ENCODE measurements at regions not wholly inside any gene's neighbourhood (a gene's known extent, or its start where the extent isn't known, plus 50 kb on each side); places are given as distances from the start of the nearest gene placed in this dataset.

- TF ChIP-seq ZBTB4 (CRISPR knock-in tag; IDR thresholded peaks at IDR 0.05) (no peak), SPI1 (IDR thresholded peaks at IDR 0.05; ENCODE audit: borderline replicate concordance, insufficient read depth, low read depth, low read length) (no peak), ZBTB11 (CRISPR knock-in tag; IDR thresholded peaks at IDR 0.05) (no peak), TCF7 (IDR thresholded peaks at IDR 0.05; ENCODE audit: borderline replicate concordance) (peak; percentile 88), EP300 (IDR thresholded peaks at IDR 0.05; ENCODE audit: borderline replicate concordance in 1 of 2, control insufficient read depth in 1 of 2, low read depth in 2 of 2, low read length in 2 of 2) (0 out of 4 replicates have a peak, but pooled peaks of 1 of the 2 experiments have one; percentile 34), NFYA (IDR thresholded peaks at IDR 0.05; ENCODE audit: borderline replicate concordance, low read depth, low read length) (no peak), CHD1 (IDR thresholded peaks at IDR 0.05; ENCODE audit: low read depth, low read length) (no peak), DPF2 (IDR thresholded peaks at IDR 0.05) (peak; percentile 46; the same call in 1 of the 2 replicates), NR2C2 (IDR thresholded peaks at IDR 0.05; ENCODE audit: borderline replicate concordance, control insufficient read depth, insufficient read length, low read depth) (no peak), SRF (IDR thresholded peaks at IDR 0.05; ENCODE audit: low read depth in 2 of 2, low read length in 2 of 2) (no peak), CUX1 (IDR thresholded peaks at IDR 0.05; ENCODE audit: insufficient replicate concordance, low read depth, low read length) (no peak), MTA2 (IDR thresholded peaks at IDR 0.05; ENCODE audit: low read depth) (no peak), POLR2AphosphoS2 (IDR thresholded peaks at IDR 0.05; ENCODE audit: low read depth, low read length) (no peak), SUZ12 (IDR thresholded peaks at IDR 0.05; ENCODE audit: unreplicated experiment) (no peak), PBX3 (IDR thresholded peaks at IDR 0.05; ENCODE audit: insufficient replicate concordance, low read depth, low read length) (no peak), YBX1 (IDR thresholded peaks at IDR 0.05) (no peak), SMAD5 (IDR thresholded peaks at IDR 0.05; ENCODE audit: low read depth) (no peak), RUNX3 (IDR thresholded peaks at IDR 0.05; ENCODE audit: low read length) (peak; percentile 81)
These were observed 411.8 kb downstream of the PREX1 start (continued) for GRCh38 chr20:48416002-48416401.
